ENCODE measurements at regions not wholly inside any gene's neighbourhood (a gene's known extent, or its start where the extent isn't known, plus 50 kb on each side); places are given as distances from the start of the nearest gene placed in this dataset.

DNA sequence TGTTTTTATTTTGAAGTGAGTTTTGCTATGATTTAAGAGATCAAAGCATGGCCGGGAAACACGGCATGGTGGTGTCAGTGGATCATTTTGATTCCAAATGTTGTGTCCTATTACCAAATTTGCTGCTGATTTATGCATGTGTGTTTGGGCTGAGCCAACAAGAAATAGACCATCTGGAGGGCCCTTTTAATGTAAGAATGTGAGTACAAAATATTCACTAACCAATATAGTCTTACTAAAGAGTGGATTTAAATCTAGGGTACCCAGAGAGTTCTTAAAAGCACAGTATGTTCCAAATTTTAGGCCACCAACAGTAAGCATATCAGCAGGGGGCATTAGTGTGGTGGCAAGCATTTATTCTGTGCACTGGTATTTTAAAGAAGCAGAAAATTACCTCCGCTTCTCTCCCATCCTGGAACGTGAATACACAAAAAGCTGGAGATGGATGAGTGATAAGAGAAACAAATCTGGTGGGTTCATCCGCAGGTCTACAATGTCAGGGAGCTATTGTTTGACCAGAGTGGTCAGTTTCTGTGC is 444.4 kb upstream of the IGFBP7 start:
- no peak for DNase-seq

DNA sequence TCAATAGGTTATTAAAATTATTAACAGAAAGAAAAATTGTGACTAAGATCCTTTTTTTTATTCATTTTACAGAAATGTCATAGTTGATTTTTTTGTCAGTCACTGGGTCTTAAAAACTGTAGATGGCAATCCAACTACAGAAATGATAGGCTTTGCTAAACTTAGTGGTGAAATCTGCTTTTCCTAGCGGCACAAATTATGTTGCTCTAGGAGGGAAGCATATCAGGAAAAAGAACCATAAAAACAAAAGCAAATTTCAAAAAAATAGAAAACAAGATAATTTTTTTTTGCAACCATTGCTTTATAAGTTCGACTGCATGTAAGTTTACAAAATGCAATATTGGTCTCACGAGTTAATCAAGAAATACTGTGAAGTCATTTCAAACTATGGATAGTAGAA is 443.5 kb upstream of the IGFBP7 start:
- DNase-seq: no peak

DNA sequence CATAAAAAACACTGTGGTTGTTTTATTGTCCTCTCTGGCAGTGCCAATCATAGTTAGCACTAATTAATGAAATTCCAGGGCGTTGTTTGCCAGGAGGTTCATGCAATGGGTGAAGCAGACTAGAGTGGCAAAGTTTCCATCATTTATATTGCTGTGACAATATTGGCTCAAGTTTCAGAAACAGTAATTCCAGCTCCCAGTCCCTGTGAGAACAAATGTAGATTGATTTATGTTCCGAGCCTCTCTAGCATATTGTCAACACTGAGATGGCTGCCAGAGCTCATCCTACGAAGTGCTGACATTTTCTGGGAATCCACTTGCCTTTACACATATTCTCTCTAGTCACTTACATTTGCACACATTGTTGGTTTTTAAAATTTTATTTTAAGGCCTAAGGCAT is 440.0 kb upstream of the IGFBP7 start:
- DNase-seq: no peak

DNA sequence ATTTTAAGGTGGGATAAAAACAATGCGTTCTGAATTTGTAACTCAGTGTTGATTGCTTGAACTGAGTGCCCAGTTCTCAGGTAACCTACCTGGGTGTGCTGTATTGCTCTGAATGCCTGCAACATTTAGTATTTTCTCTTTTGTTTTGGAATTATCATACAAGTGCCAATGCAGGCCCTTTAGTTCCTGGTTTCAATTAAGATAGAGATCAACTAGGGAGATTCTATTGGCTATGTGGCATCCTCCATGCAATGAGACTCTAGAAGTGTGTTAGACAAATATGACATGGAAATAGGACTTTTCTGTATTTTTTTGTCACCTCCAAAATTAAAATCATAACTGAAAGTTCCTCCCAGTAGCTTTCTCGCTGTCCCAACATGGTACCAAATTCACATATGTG is 438.7 kb upstream of the IGFBP7 start:
- DNase-seq: no peak

DNA sequence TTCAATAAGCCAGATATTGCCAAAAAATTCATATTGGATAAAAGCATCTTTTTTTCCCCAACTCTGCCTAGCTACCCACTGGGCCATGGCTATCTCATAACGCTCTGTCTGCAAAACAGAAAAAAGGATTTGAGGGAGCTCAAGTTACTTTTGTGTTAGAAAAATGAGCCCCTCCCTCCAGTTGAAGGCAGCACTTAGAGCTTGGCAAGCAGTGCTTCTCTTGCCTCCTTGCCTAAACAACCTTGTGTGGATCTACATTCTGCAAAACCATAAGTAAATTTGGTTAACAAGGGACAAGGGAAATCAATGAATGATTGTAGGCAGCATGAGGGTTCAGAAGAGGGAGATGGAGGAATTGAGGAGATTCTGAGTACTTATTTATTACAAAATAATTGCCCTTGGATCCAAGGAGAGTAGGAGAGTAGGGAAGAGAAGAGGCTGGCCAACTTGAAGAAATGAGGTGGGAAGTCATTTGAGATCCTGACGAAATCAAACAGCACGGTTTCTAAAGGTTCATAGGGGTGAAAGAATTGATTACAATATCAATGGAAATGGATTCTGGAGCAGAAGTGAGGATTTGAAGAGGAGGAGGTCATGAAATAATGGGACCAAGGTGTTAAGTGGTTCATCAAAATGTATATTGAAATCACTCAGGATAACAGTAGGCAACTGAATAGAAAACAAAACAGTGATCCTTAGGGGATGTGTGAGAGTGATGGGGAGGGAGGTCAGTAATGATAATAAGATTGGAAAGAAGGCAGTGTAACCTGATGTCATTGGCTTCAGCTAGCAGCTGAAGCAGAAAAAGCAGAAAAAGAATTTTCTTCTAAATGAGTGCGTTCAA is 434.8 kb upstream of the IGFBP7 start:
- DNase-seq: no peak

DNA sequence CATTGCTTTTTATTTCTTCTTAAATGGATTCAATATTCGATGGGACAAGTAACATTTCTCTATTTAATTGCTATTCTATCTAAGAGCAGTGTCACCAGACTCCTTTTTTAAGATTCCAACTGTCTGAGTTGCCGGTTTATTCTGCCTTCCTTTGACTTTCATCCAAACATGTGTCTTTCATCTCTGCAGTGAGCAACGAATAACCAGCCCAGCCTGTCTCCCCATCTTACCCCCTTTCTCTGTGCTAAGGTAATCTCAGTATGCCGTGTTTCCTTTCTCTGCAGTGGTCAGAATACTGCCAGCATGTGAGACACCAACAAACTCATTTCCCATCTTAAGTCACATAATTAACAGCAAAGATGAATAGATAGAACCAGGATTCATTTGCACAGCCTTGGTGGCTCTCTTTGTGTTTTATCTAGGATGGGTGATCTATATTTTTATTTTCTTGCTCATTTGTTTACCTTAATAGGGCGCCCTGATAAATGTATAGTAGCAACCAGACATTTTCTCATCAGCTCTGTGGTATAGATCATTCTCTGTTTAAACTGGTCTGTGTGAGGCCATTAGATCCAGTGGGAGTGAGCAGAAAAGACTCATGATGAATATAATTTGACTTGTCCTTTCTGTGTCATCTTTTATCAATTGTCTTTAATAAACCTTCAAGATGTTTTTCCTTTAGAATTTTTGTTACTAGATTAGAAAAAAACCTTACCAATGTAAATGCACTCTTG is 394.8 kb upstream of the IGFBP7 start:
- DNase-seq: no peak

DNA sequence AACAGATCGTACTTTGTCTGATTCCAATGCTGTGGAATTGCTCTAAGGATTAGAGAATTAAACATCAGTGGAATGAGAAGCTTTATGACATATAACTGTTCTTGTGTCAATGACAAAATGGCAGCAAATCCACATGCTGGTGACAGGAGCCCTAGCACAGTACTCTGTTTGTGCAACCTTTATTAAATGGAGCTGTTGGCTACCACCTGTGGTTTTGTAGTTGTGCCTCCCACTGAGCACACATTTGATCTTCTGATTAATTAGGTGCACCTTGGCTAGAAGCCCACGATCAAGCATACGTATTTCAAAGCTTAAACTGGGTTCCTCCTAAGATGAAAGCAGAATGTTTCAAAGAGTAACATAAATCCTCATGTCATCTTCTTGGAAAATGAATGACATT is 394.0 kb upstream of the IGFBP7 start:
- no peak for DNase-seq

DNA sequence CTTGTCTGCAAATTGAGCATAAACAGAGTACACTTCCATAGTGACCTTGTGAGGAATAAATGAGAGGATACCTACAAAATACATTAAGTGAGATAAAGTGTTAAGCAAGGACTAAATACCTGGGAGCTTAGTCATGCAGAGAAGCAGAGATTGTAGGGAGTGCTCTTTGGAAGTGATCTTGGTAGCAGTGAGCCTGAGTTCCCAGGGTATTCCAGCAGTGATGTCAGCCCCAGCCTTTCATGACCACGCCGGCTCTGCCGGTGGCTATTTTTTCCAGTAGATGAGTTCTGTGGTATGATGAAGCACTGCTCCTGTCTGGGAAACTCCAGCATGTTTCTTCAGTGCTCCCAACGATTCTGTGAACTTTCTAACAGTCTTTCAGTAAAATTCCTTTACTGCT is 391.5 kb upstream of the IGFBP7 start:
- DNase-seq: no peak

DNA sequence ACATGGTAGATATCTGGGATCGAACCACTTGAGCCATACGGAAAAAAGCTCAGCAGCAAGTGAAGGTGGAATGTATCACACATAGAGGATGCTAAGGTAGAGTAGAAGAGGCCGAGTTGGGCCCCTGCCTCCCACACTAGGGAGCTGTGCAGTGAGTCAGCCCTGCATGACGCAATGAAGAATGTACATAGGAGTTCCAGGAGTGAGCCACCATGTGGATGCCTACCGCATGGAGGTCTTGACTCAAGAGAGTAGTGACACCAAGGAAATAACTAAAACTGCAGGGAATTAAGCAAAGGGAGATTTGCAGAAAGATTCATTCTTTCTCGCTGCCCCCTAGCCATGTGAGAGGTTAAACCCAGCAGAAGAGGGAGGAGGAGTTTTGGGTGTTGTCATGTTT is 389.6 kb upstream of the IGFBP7 start:
- no peak for DNase-seq

DNA sequence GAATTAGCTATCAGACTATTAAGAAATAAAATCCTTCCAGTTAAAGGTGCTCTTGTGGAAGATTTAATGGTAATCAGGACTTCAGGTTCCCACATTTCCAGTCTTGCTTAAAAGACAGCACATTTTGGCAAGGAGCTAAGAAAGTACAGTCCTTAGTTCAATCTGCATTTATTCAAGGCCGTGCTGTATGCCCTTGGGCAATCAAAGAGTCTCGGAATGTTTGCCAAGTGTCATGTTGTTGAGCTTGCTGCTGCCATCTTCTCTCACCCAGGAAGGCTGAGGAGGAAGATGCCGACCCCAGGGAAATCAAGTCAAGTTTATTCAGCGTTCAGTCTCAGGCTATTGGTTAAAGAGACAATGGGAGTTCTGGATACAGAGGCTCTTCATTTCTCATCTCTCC is 388.1 kb upstream of the IGFBP7 start:
- DNase-seq: no peak

DNA sequence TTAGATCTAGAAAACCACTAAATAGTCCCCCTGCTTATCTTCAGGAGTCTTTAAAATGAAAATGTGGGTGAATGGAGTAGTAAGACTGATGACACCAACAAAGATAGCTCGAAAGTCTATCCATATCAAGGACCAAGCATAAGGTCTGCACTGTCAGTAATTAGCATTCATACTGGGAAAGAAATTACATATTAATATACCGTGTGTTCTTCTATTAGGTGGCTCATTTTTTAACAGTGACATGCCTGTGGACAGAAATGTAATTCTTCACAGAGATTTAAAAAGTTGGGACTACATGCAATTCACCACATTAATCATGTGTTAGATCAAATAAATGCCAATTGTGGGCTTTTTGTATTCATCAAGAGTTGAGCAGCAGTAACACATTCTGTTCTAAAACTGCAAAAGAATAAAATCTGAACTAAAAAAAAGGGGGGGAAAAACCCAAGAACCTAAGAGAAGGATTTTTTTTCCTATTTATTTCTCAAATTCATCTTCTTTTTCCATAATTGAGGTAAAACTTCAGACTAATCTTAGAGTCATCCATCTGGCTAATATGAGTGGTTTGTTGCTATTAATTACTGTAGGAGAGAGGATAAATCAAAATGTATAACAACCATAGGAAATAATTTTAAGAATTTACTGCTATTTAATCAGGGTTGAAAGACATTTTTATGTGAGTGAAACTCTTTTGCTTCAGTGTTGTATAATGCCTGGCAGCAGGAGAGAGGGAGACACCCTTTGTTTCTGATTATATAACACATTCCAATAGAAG is 386.7 kb upstream of the IGFBP7 start:
- no peak for DNase-seq

DNA sequence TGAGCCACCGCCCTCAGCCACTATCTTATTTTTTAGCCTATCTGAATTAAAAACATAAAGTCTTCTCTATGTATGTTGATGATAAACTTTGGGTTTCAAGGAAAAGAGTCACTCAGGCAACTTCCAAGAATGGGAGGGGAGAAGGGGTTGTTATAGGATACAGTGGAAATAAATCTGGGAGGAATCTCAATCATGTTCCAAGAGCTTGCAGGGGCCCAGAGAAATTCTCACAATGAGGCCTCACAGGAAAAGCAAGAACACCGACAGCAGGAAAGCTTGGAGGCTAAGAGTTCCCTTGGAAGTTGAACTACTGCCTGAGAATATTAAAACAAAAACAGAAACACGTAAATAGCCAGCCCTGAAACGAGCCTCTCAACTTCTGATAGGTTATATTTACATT is 384.6 kb upstream of the IGFBP7 start:
- DNase-seq: no peak

DNA sequence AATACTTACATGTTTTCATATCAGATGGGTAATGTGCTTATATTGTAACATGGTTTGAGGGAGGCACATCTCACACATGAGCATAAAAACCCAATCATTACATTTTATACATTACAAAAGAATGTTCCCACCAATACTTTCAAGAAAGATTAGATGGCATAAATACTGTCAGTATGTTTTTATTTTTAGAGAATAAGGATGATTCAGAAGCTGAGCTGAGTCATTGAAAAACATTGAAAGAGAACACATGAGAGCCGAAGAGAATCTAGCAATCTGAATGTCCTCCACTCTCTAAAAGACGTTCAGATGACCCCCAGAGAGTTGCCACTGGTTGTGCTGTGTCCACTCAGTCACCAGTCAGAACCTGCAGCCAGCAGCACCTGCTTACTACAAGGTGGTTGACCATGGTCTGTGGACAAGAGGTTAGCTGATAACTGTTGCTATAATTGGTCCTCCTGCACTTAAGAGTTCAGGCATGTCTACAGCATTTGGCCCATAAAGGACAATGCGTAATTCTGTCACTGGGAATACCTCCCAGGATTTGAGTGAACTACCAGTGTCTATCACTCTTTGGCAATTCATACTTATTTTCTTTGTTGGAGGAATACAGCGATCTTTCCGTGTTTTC is 382.2 kb upstream of the IGFBP7 start:
- no peak for DNase-seq

DNA sequence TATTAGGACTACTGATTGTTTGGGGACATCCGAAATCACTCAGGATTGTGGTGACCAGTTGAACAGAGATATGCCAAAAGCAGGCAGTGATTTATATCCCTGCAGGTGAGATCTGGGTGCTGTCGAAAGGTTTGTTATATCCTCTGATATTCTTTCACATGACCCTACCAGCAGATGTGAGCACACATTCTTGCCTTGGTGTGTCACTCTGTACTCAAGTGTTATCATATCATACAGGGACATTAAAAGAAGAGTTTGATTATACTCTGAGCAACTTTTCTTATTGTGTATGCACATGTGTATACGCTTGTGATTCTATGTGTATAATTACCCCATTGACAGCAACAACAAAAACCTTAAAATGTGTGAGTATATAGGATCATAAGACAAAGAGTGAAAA is 381.2 kb upstream of the IGFBP7 start:
- no peak for DNase-seq

DNA sequence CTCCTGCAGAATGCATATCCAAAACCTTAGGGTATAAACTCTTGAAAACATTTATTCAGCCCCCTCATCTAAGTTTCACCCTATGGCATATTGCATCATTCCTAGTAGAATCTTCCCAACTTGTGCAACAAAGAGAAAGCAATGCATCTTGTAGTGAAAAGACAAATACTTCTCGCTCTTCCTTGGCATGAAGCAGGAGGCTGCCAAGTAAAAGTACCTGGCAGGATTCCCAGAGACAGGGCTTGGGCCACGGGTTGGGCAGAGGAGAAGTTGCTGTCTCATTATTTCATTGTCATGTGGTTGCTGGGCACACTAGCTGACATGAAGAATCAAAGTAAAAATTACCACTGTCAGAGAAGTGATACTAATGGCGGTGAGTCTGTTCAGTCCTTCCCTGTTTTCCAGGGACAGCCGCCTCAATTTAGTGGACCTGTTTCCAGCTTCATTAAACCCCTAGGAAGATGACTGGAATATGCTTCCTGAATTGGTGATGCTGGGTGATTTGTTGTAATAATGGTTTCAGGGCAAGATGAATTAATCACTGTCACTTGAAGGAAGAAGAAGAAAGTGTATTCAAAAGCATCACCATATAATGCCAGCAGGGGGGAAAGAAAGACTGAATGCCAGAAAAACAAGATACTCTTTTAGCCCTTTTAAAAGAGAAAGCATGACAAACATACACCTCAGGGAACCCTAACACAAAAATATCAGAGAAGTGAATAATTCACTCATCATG is 380.5 kb upstream of the IGFBP7 start:
- DNase-seq: no peak

DNA sequence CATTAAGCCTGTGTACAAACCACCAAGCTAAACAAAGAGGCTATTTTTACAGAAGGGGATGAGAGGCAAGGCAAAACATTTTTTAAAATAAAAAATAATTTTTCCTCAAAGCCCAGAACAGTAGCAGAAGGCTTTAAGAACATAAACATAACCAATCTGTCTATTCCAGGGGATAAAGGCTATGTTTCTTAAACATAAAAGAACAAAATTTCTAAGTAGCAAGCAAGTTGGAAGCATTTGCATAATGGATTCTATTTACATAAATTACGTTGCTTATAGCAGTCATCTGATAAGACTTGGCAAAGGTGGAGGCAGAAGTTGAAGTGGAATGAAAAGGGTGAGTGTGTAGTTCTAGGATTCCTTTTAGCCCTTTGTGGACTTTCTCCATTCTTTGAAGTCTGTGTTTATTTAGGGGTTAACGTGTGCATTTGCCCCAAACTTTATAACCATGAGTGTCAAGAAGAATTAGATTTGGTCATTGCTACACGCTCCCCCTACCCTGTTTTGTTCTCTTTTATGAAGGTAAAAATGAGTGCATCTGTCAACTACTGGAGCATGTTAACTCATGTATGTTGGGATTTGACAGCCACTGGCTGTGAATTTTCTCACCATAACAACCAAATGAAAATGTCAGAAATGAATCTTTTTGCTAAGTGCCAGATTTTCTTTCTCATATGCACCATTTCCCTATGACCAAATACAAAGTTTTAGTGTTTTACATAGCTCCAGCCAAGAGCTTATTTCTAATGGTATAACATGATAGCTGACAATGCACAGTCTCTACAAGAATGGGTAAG is 378.4 kb upstream of the IGFBP7 start:
- DNase-seq: no peak

DNA sequence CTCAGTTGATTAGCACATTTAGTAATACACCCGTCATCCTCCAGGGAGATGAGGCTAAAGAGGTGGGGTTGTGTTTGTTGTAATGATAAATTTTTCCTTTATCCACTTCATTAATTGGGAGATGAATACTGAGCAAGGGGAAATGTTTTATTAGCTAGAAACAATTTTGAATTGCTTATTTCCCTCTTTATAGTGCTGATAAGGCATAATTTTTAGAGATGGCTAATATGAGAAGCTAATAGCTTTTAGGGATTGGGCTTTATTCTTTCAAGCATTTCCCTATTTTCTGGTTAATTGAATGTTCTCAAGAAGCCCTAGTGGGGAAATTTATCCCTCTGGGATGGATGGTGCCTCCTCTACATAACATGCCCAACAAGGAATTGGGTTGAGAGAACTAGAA is 365.2 kb upstream of the IGFBP7 start:
- DNase-seq: no peak

DNA sequence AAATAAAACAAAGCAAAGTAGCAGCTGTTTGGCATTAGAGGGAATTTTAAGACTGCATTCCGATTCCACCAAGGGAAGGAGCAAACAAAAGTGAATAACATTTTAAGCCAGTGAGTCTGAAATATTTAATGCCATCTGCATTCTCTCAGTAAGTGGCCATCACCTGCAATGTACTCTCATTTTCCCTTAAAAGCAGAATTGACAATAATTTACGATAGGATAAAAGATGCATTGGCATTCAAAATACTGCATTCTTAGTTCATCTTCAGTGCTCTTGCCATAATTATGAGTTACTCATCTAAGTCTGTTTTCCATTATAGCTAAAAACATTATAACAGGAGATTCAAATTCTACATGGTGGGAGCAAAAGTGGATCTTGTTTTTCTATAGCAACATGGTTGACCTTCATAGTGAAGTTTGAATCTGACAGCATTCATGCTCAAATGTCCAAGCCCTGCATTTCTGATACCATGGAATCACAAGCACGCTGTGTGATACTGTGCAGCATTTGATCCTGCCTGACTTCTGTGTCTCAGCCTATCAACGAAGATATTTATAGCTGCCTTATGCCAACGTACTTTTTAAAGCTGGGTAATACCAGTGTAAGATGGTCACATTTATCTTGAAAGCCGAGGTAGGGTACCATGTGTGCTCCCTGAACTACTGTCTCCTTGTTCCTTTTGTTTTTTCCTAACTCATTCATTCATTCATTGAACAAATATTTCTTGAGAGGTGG is 355.3 kb upstream of the IGFBP7 start:
- no peak for DNase-seq

DNA sequence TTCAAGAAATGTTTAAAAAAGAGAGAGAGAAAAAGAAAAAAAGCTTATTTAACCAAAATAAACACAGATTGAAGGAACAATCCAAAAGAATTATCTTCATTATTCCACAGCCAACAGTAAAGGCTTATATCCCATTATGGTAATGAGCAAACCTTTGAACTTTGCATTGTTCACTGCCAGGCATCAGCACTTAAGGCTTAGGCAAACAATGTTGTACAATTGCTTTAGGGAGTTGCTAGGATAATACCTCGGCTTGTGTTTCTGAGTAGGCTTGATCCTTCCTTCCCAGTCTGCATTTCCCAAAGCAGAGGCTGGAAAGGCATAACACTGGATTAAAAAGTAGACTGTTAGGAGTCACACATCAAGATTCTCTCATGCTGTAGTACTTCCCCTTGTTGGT is 352.7 kb upstream of the IGFBP7 start:
- no peak for DNase-seq

DNA sequence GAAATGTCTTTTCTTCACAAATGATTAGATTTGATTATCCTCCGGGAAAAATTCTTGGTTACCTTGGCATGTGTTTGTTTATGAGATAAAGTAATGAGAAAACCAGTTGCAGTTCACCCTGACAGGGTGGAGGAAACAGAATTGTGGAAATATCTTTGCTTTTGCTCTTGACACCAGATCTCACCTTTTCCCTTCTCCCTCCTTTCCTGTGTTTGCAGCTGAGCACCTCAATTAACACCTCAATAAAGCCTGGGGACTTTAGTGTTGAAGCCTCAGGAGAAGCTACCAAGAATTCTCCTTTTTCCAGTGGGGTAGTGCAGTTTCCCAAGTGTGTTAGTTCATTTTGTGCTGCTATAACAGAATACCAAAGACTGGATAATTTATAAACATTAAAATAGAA is 350.8 kb upstream of the IGFBP7 start:
- no peak for DNase-seq

DNA sequence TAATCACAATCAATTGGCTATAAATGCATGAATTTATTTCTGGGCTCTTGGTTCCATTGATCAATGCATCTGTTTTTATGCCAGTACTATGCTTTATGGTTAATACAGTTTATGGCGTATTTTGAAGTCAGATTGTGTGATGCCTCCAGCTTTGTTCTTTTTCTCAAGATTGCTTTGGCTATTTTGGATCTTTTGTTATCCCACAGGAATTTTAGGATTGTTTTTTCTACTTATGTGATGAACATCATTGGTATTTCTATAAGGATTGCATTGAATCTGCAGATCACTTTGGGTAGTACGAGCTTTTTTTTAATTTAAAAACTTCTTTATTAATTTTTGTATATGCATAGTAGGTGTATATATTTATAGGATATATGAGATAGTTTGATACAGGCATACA is 338.7 kb upstream of the IGFBP7 start:
- no peak for DNase-seq

All from stimulated activated CD4-positive, alpha-beta T cell treated with anti-CD3 and anti-CD28 coated beads, Interleukin-4, amount 100 ng/mL, for 1 hour (primary cell).